ENCODE measurements at regions not wholly inside any gene's neighbourhood (a gene's known extent, or its start where the extent isn't known, plus 50 kb on each side); places are given as distances from the start of the nearest gene placed in this dataset.
"Not testable (repeated sequence)": the region's sequence is repeated elsewhere in the genome, so short reads cannot be mapped to it uniquely, and the experiment has no call there.

DNA sequence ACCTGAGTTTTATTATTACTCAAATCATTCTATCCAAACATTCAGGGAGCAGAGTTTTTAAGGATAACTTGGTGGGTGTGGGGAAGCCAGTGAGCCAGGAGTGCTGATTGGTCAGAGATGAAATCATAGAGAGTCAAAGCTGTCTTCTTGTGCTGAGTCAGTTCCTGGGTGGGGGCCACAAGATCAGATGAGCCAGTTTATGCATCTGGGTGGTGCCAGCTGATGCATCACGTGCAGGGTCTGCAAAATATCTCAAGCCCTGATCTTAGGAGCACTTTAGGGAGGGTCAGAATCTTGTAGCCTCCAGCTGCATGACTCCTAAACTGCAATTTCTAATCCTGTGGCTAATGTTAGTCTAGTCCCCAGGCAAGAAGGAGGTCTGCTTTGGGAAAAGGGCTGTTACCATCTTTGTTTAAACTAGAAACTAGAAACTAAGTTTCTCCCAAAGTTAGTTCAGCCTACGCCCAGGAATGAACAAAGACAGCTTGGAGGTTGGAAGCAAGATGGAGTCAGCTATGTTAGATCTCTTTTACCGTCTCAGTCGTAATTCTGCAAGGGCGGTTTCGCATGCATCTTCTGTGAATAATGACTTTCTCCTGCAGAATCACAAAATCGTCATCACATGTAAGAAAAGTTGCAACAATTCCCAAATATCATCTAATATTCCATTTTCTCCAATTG, 97.5 kb downstream of the ZNF664 start:
- DNase-seq (ENCODE audit: low read depth); in situ Hi-C loops (cut with HindIII; ENCODE audit: low sequenced_read_pairs): not testable (repeated sequence)

GRCh38 chr12:124071075-124071443, 98.0 kb downstream of the ZNF664 start:
- in situ Hi-C loops (cut with HindIII; ENCODE audit: low sequenced_read_pairs) = no loop called here
- no peak for DNase-seq (ENCODE audit: low read depth)
- TF ChIP-seq, protein P1, sequence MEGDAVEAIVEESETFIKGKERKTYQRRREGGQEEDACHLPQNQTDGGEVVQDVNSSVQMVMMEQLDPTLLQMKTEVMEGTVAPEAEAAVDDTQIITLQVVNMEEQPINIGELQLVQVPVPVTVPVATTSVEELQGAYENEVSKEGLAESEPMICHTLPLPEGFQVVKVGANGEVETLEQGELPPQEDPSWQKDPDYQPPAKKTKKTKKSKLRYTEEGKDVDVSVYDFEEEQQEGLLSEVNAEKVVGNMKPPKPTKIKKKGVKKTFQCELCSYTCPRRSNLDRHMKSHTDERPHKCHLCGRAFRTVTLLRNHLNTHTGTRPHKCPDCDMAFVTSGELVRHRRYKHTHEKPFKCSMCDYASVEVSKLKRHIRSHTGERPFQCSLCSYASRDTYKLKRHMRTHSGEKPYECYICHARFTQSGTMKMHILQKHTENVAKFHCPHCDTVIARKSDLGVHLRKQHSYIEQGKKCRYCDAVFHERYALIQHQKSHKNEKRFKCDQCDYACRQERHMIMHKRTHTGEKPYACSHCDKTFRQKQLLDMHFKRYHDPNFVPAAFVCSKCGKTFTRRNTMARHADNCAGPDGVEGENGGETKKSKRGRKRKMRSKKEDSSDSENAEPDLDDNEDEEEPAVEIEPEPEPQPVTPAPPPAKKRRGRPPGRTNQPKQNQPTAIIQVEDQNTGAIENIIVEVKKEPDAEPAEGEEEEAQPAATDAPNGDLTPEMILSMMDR (IDR thresholded peaks at IDR 0.05; ENCODE audit: low read depth, low read length, missing control alignments) = no peak
- no peak overlapping the region for H3K4me3 ChIP-seq (ENCODE audit: low read depth, low read length)

More for the DNA sequence above, 97.5 kb downstream of the ZNF664 start:
- H3K4me3 ChIP-seq (ENCODE audit: low read depth, low read length) = not testable (repeated sequence)

DNA sequence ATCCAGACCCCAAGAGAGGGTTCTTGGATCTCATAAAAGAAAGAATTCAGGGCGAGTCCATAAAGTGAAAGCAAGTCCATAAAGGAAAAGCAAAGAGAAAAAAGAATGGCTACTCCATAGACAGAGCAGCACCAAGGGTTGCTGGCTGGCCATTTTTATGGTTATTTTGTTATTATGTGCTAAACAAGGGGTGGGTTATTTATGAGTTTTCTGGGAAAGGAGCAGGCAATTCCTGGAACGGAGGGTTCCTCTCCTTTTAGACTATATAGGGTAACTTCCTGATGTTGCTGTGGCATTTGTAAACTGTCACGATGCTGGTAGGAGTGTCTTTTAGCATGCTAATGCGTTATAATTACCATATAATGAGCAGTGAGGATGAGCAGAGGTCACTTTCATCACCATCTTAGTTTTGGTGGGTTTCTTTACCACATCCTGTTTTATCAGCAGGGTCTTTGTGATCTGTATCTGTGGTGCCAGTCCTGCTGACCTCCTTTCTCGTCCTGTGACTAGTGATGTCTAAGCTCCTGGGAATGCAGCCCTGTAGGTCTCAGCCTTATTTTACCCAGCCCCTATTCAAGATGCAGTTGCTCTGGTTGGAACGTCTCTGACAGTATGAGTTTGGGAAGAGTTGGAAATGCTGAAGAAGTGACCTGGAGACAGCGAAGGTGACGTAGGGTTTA, 100.5 kb downstream of the ZNF664 start:
- TF ChIP-seq, protein P1 (IDR thresholded peaks at IDR 0.05; ENCODE audit: low read depth, low read length, missing control alignments) = no peak
- in situ Hi-C loops (cut with HindIII; ENCODE audit: low sequenced_read_pairs) = no loop called here
- no peak overlapping the region for H3K4me3 ChIP-seq (ENCODE audit: low read depth, low read length)
- DNase-seq (ENCODE audit: low read depth) = no peak

DNA sequence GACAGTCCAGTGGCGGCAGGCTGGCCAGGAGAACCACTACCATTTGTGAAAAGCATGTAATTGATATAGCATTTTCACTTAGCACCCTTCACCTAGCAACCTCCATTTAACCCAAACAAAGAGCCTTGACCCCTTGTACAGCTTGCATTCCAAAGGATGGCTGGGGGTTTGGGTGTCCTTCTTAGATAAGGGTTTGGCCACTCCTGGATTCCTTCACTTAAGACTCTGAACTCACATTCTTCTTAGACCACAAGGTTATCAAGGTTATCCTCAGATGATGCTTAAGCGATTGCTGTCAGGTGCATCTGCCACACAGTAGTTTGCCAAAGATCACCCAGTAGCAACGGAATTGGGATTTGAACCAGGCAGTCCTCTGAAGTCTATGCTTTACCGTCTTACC, 102.8 kb downstream of the ZNF664 start:
- TF ChIP-seq, protein P1 (IDR thresholded peaks at IDR 0.05; ENCODE audit: low read depth, low read length, missing control alignments) = no peak
- no peak overlapping the region for H3K4me3 ChIP-seq (ENCODE audit: low read depth, low read length)
- DNase-seq (ENCODE audit: low read depth) = no peak
- in situ Hi-C loops (cut with HindIII; ENCODE audit: low sequenced_read_pairs) = no loop called here

DNA sequence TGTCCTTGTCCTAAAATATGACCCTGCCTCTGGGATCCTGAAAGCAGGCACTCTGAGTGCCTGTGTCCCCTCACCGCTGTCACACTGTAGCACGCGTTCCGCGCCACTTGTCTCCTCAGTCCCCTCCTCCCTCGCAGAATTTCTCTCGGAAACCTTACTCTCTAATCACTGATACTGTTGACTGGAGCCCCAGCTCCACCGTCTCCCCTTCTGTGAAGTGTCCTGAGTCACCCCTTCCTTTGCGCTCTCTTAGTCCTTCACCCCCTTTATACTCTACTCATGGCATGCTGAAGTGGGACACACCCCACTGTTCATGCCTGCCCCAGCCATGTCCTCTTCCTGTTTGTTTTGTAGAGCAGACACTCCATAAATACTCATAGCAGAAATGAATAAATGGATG, 104.7 kb downstream of the ZNF664 start:
- in situ Hi-C loops (cut with HindIII; ENCODE audit: low sequenced_read_pairs) = no loop called here
- no peak overlapping the region for H3K4me3 ChIP-seq (ENCODE audit: low read depth, low read length)
- TF ChIP-seq, protein P1 (IDR thresholded peaks at IDR 0.05; ENCODE audit: low read depth, low read length, missing control alignments) = no peak
- no peak for DNase-seq (ENCODE audit: low read depth)

GRCh38 chr12:124078800-124079199, 105.8 kb downstream of the ZNF664 start:
- in situ Hi-C loops (cut with HindIII; ENCODE audit: low sequenced_read_pairs) = no loop called here
- DNase-seq (ENCODE audit: low read depth) = no peak
- no peak overlapping the region for H3K4me3 ChIP-seq (ENCODE audit: low read depth, low read length)
- TF ChIP-seq, protein P1 (IDR thresholded peaks at IDR 0.05; ENCODE audit: low read depth, low read length, missing control alignments) = no peak

- DNase-seq (ENCODE audit: low read depth) = no peak
- H3K4me3 ChIP-seq (ENCODE audit: low read depth, low read length) = no peak overlapping the region
- TF ChIP-seq, protein P1 (IDR thresholded peaks at IDR 0.05; ENCODE audit: low read depth, low read length, missing control alignments) = no peak
- in situ Hi-C loops (cut with HindIII; ENCODE audit: low sequenced_read_pairs) = no loop called here
Measured at GRCh38 chr12:124080649-124081048, 107.6 kb downstream of the ZNF664 start.

Measured in astrocyte of the cerebellum (primary cell).